Mesendoderm (in vitro differentiated cells): ENCODE measurements at regions not wholly inside any gene's neighbourhood (a gene's known extent, or its start where the extent isn't known, plus 50 kb on each side); places are given as distances from the start of the nearest gene placed in this dataset.
A peak's percentile ranks its signal among the peaks of the same experiment; 100 is the strongest.
"Not testable (repeated sequence)": the region's sequence is repeated elsewhere in the genome, so short reads cannot be mapped to it uniquely, and the experiment has no call there.

Source experiments
- DNase-seq: peaks from one replicate; pipeline ENCODE4 v3.0.0; 2013
- H2AK5ac ChIP-seq: 2 replicates; pipeline ENCODE4 v1.6.1; 2013; ENCODE audit warnings: low read length, inconsistent platforms
- H2BK120ac ChIP-seq: 2 replicates; pipeline ENCODE4 v1.6.1; 2013; ENCODE audit warnings: low read depth, mild to moderate bottlenecking, low read length, moderate library complexity, mixed read lengths
- H2BK15ac ChIP-seq: replicated peaks from 2 replicates; pipeline ENCODE4 v1.6.1; 2013; ENCODE audit warnings: low read depth, mild to moderate bottlenecking, moderate library complexity
- H2BK5ac ChIP-seq: 2 replicates; pipeline ENCODE4 v1.6.1; 2013; ENCODE audit warnings: low read length, inconsistent platforms
- H3K18ac ChIP-seq: 2 replicates; pipeline ENCODE4 v1.6.1; 2013; ENCODE audit warnings: mild to moderate bottlenecking, low read length, mixed read lengths
- H3K23ac ChIP-seq: one replicate; pipeline ENCODE4 v1.6.1; 2013; ENCODE audit warnings: low read length
- H3K27ac ChIP-seq: 2 replicates; pipeline ENCODE4 v1.5.1; 2013; ENCODE audit warnings: low read depth, mild to moderate bottlenecking, inconsistent platforms, low read length, moderate library complexity
- H3K27me3 ChIP-seq: 2 replicates; pipeline ENCODE4 v1.6.1; 2013; ENCODE audit warnings: low read length, control low read depth, mild to moderate bottlenecking, inconsistent platforms; ENCODE audit not compliant: insufficient read depth, poor library complexity
- H3K36me3 ChIP-seq: 2 replicates; pipeline ENCODE4 v1.6.1; 2013; ENCODE audit warnings: low read length, inconsistent platforms; ENCODE audit not compliant: control insufficient read depth, insufficient read depth
- H3K4ac ChIP-seq: one replicate; pipeline ENCODE4 v1.6.1; 2013; ENCODE audit warnings: low read depth, mild to moderate bottlenecking, low read length, moderate library complexity
- H3K4me1 ChIP-seq: 2 replicates; pipeline ENCODE4 v1.6.1; 2013; ENCODE audit warnings: low read depth, low read length, inconsistent platforms; ENCODE audit not compliant: control insufficient read depth
- H3K4me2 ChIP-seq: 2 replicates; pipeline ENCODE4 v1.6.1; 2013; ENCODE audit warnings: low read length
- H3K4me3 ChIP-seq: 2 replicates; pipeline ENCODE4 v1.5.1; 2013; ENCODE audit warnings: mild to moderate bottlenecking, low read length
- H3K56ac ChIP-seq: one replicate; pipeline ENCODE4 v1.6.1; 2013; ENCODE audit warnings: low read length
- H3K79me1 ChIP-seq: 2 replicates; pipeline ENCODE4 v1.6.1; 2013; ENCODE audit warnings: low read length, inconsistent platforms
- H3K79me2 ChIP-seq: 2 replicates; pipeline ENCODE4 v1.6.1; 2013; ENCODE audit warnings: mild to moderate bottlenecking, low read length; ENCODE audit not compliant: control insufficient read depth, insufficient read depth
- H3K9ac ChIP-seq: 2 replicates; pipeline ENCODE4 v1.6.1; 2013; ENCODE audit warnings: low read length, inconsistent platforms
- H4K5ac ChIP-seq: one replicate; pipeline ENCODE4 v1.6.1; 2013; ENCODE audit warnings: low read length
- H4K8ac ChIP-seq: one replicate; pipeline ENCODE4 v1.6.1; 2013; ENCODE audit warnings: low read depth, mild to moderate bottlenecking, control low read depth, low read length, moderate library complexity
- WGBS: extraction: QIAGEN DNeasy Blood & Tissue Kit; methylation state at CpG from one replicate; pipeline ENCODE4 v1.1.7; 2013; ENCODE audit warnings: low lambda C conversion rate, missing lambda C conversion rate; ENCODE audit not compliant: insufficient coverage; ENCODE audit errors: extremely low coverage; 5-methylcytosine and 5-hydroxymethylcytosine counted together

DNA sequence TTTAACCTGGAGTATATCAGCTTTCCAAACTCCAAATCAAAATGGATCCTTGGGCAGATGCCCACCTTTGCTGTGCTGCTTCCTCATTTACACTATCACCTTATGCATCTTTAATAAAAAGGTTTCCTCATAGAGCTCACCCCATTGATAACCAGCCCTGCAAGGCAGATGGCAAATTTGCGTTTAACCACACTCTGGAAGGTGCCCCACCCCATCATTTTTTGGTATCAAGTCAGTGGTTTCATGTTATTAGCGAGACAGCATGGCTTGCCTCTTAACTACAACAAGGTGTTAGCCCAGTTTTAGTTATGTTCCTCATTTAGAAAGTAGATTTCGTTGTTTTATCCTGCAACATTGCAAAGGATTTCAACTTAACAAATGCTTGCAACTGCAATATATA is 214.0 kb upstream of the WDFY3 start:
- Histone ChIP-seq H3K4me1 (no peaks in the 10 kb centered on the region), H3K4ac (no peak overlapping the region), H3K4me2 (no peak overlapping the region), H3K36me3 (no peaks in the 10 kb centered on the region), H4K8ac (no peak overlapping the region), H2BK5ac (no peak overlapping the region), H3K79me2 (no peaks in the 10 kb centered on the region), H2AK5ac (no peak overlapping the region), H3K9ac (no peak overlapping the region), H3K56ac (no peak overlapping the region), H4K5ac (no peak overlapping the region), H2BK120ac (no peak overlapping the region), H2BK15ac (no peak overlapping the region), H3K23ac (no peak overlapping the region), H3K27me3 (no peaks in the 10 kb centered on the region), H3K4me3 (no peak overlapping the region), H3K79me1 (no peaks in the 10 kb centered on the region), H3K18ac (no peak overlapping the region), H3K27ac (no peak overlapping the region)
- no CpG with 5 or more reads among the region's 3 CpGs for WGBS
- no peak for DNase-seq

DNA sequence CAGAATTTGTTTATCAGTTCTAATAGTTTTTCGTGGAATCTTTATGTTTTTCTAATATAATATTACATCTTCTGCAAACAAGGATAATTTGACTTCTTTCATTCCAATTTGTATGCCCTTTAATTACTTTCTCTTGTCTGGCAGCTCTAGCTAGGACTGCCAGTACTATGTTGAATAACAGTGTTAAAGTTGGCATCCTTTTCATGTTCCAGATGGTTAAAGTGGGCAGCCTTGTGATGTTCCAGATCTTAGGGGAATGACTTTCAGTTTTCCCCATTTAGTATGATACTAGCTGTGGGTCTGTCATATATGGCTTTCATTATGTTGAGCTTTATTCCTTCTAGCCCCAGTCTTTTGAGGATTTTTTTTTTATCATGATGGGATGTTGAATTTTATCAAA is 220.6 kb upstream of the WDFY3 start:
- no peak overlapping the region for H3K4ac ChIP-seq
- no peak overlapping the region for H3K23ac ChIP-seq
- no peaks in the 10 kb centered on the region for H3K27me3 ChIP-seq
- H2BK120ac ChIP-seq, result no peak overlapping the region
- H3K27ac ChIP-seq, result no peak overlapping the region
- no peak overlapping the region for H3K18ac ChIP-seq
- H3K4me2 ChIP-seq, result no peak overlapping the region
- H4K8ac ChIP-seq, result no peak overlapping the region
- H3K4me1 ChIP-seq, result no peaks in the 10 kb centered on the region
- no peak overlapping the region for H3K4me3 ChIP-seq
- no peak overlapping the region for H2BK5ac ChIP-seq
- H3K79me1 ChIP-seq, result no peaks in the 10 kb centered on the region
- no peak overlapping the region for H2BK15ac ChIP-seq
- WGBS, result no CpG with 5 or more reads among the region's 1 CpG
- no peak overlapping the region for H4K5ac ChIP-seq
- no peak overlapping the region for H2AK5ac ChIP-seq
- no peak for DNase-seq
- no peak overlapping the region for H3K56ac ChIP-seq
- no peaks in the 10 kb centered on the region for H3K79me2 ChIP-seq
- H3K36me3 ChIP-seq, result no peaks in the 10 kb centered on the region
- H3K9ac ChIP-seq, result no peak overlapping the region

DNA sequence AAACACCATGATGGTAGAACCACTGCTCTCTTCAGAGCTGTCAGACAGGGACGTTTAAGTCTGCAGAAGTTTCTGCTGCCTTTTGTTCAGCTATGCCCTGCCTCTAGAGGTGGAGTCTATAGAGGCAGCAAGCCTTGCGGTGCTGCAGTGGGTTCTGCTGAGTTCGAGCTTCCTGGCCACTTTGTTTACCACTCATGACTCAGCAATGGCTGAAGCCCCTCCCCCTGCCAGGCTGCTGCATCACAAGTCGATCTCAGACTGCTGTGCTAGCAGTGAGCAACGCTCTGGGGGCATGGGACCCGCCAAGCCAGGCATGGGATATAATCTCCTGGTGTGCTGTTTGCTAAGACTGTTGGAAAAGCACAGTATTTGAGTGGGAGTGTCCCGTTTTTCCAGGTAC is 229.5 kb upstream of the WDFY3 start:
- not testable (repeated sequence) for H3K56ac ChIP-seq, H2AK5ac ChIP-seq, H3K79me1 ChIP-seq, H3K4me3 ChIP-seq, H3K4ac ChIP-seq, H2BK5ac ChIP-seq, H3K23ac ChIP-seq, H3K27ac ChIP-seq, H2BK15ac ChIP-seq, H3K18ac ChIP-seq, H3K4me2 ChIP-seq, H4K8ac ChIP-seq, H4K5ac ChIP-seq, H3K36me3 ChIP-seq, H3K4me1 ChIP-seq, H3K79me2 ChIP-seq, H2BK120ac ChIP-seq, H3K9ac ChIP-seq, H3K27me3 ChIP-seq
- DNase-seq, result peak; percentile 8
- no CpG with 5 or more reads among the region's 7 CpGs for WGBS

DNA sequence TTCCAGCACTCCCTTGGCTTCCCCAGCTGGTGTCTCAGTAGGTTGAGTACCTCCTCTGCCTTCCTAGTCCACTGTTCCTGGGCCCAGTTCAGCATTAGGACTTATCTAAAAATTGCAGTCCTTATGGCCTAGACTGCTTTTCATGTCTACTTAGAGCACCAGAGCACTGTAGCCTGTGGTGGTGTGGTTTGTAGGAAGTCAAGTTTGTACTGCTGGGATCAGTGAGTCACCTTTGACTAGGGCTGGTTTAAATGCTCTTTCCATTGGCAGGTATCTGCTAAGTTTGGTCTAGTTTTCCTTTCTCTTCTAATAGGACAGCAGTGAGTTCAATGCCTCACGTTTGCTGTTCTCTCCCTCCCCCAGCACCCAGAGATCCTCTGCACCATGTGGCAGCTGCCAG is 233.6 kb upstream of the WDFY3 start:
- no peak overlapping the region for H3K4ac ChIP-seq
- H3K9ac ChIP-seq, result no peak overlapping the region
- no peak overlapping the region for H4K8ac ChIP-seq
- no peak overlapping the region for H3K56ac ChIP-seq
- H3K79me1 ChIP-seq, result no peaks in the 10 kb centered on the region
- no peaks in the 10 kb centered on the region for H3K36me3 ChIP-seq
- WGBS, result no CpG with 5 or more reads among the region's 1 CpG
- no peak for DNase-seq
- H3K79me2 ChIP-seq, result no peaks in the 10 kb centered on the region
- H4K5ac ChIP-seq, result no peak overlapping the region
- no peak overlapping the region for H3K27ac ChIP-seq
- no peak overlapping the region for H2BK5ac ChIP-seq
- H3K23ac ChIP-seq, result no peak overlapping the region
- no peak overlapping the region for H3K4me2 ChIP-seq
- no peak overlapping the region for H2AK5ac ChIP-seq
- no peaks in the 10 kb centered on the region for H3K4me1 ChIP-seq
- H3K18ac ChIP-seq, result no peak overlapping the region
- H2BK120ac ChIP-seq, result no peak overlapping the region
- H3K27me3 ChIP-seq, result no peaks in the 10 kb centered on the region
- H3K4me3 ChIP-seq, result no peak overlapping the region
- no peak overlapping the region for H2BK15ac ChIP-seq

DNA sequence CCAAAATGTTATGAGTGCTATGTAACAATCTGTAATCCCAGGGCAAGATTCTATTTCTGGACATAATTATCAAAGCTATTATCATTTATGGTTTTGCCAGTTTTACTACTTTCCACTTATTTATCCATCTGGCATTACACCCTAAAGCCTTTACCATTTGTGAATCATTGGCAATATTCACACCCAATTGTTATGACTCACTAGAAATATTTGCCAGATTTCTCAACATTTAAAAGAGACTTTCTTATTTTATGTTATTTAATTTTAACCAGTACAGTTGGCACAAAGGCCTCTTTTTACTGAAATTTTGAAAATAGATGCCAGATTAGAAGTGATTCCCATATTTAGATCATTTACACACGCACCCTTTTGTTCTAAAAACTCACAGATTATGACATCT is 242.7 kb upstream of the WDFY3 start:
- no peak overlapping the region for H3K27ac ChIP-seq
- H2BK5ac ChIP-seq, result no peak overlapping the region
- no peak overlapping the region for H4K8ac ChIP-seq
- H3K4ac ChIP-seq, result no peak overlapping the region
- H3K9ac ChIP-seq, result no peak overlapping the region
- no peak for DNase-seq
- no peaks in the 10 kb centered on the region for H3K79me2 ChIP-seq
- H3K4me3 ChIP-seq, result no peak overlapping the region
- no peak overlapping the region for H3K56ac ChIP-seq
- H3K79me1 ChIP-seq, result no peaks in the 10 kb centered on the region
- no peak overlapping the region for H3K4me2 ChIP-seq
- H2BK120ac ChIP-seq, result no peak overlapping the region
- H2AK5ac ChIP-seq, result no peak overlapping the region
- no peaks in the 10 kb centered on the region for H3K36me3 ChIP-seq
- no peak overlapping the region for H3K18ac ChIP-seq
- H3K4me1 ChIP-seq, result no peaks in the 10 kb centered on the region
- no CpG with 5 or more reads among the region's 1 CpG for WGBS
- no peak overlapping the region for H4K5ac ChIP-seq
- H3K27me3 ChIP-seq, result no peaks in the 10 kb centered on the region
- H3K23ac ChIP-seq, result no peak overlapping the region
- no peak overlapping the region for H2BK15ac ChIP-seq

DNA sequence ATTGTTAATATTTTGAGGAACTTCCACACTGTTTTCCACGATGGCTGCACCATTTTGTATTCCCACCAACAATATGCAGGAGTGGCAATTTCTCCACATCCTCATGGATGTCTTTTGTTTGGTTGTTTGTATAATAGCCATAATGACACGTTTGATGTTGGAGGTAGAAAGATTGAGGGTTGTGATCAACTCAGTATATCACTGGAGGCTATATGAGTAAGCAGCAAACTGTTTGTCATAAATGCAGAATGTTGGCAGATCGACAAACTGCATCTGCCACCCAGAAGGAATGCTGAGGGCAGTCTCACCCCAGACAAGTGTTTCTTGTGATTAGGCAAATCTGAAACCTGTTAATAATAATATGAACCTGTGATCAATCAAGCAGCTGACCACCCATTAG is 243.9 kb upstream of the WDFY3 start:
- Histone ChIP-seq H3K4me1 (no peaks in the 10 kb centered on the region), H3K36me3 (no peaks in the 10 kb centered on the region)
- no peak for DNase-seq

More for the DNA sequence above, 243.9 kb upstream of the WDFY3 start:
- Histone ChIP-seq H3K79me1 (no peaks in the 10 kb centered on the region), H3K4ac (no peak overlapping the region), H2BK15ac (no peak overlapping the region), H4K5ac (no peak overlapping the region), H2AK5ac (no peak overlapping the region), H3K9ac (no peak overlapping the region), H3K27ac (no peak overlapping the region), H3K79me2 (no peaks in the 10 kb centered on the region), H3K27me3 (no peaks in the 10 kb centered on the region), H2BK120ac (no peak overlapping the region), H3K18ac (no peak overlapping the region), H2BK5ac (no peak overlapping the region), H3K4me2 (no peak overlapping the region), H3K23ac (no peak overlapping the region), H3K56ac (no peak overlapping the region), H3K4me3 (no peak overlapping the region), H4K8ac (no peak overlapping the region)
- WGBS, result no CpG with 5 or more reads among the region's 3 CpGs
